ENCODE measurements at regions not wholly inside any gene's neighbourhood (a gene's known extent, or its start where the extent isn't known, plus 50 kb on each side); places are given as distances from the start of the nearest gene placed in this dataset.

DNA sequence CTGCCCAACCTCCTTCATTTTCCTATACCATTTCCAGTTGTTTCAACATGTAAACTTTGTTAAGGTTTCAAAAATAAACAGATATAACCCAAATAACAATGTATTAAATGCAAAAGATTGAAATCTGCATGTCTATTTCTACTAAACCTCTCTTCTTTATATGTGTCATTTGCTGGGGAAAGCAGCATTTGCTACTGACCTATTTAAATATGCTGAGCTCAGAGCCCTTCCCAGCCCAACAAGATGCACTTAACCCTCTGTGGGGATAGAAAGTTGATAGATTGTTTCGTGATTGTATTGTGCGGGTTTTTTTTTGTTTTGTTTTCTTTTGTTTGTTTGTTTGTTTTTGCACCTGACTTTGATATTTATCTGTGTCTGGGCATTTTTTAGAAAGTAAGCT, 139.5 kb downstream of the UCHL1 start:
- intact Hi-C loops (cut with DNase I), result no loop called here
- no peak overlapping the region for H3K4me3 ChIP-seq
- no peak for TF ChIP-seq POLR2A (IDR thresholded peaks at IDR 0.05)
- TF ChIP-seq, protein P1, sequence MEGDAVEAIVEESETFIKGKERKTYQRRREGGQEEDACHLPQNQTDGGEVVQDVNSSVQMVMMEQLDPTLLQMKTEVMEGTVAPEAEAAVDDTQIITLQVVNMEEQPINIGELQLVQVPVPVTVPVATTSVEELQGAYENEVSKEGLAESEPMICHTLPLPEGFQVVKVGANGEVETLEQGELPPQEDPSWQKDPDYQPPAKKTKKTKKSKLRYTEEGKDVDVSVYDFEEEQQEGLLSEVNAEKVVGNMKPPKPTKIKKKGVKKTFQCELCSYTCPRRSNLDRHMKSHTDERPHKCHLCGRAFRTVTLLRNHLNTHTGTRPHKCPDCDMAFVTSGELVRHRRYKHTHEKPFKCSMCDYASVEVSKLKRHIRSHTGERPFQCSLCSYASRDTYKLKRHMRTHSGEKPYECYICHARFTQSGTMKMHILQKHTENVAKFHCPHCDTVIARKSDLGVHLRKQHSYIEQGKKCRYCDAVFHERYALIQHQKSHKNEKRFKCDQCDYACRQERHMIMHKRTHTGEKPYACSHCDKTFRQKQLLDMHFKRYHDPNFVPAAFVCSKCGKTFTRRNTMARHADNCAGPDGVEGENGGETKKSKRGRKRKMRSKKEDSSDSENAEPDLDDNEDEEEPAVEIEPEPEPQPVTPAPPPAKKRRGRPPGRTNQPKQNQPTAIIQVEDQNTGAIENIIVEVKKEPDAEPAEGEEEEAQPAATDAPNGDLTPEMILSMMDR (IDR thresholded peaks at IDR 0.05), result no peak
- no peaks in the 10 kb centered on the region for H3K36me3 ChIP-seq
- no peaks in the 10 kb centered on the region for H3K27me3 ChIP-seq
- DNase-seq, result no peak
- peak in 1 of 4 donors; percentile 55 for ATAC-seq
- WGBS, 4 donors, result 63 to 85% (median 72%) methylated on average over 2 of the region's 2 CpGs
- H3K4me1 ChIP-seq, result peaks cover 0 to 58% (median 20%) of the 10 kb centered on the region in 12 donors
- no peaks in the 10 kb centered on the region for H3K9me3 ChIP-seq
- H3K27ac ChIP-seq, result no peak overlapping the region

DNA sequence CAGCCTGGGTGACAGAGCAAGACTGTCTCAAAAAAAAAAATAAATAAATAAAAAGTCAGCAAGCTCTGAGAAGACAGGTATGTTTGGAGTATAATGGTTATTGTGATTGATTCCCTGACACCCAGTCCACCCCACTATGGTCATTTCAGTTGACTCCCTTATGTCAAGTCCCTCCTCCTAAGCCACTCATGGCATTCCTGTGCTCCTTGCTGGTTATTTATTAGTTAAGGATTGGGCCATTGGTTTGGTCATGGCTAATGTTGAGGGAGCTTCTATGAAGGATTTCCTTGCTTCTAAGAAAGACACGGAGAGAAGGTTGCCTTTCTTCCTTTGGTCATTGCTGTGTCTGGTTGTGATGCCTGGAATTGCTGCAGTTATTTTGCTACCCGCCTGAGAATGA, 140.1 kb downstream of the UCHL1 start:
- Histone ChIP-seq H3K4me1 (peaks cover 0 to 58% (median 19%) of the 10 kb centered on the region in 12 donors), H3K27ac (no peak overlapping the region), H3K9me3 (no peaks in the 10 kb centered on the region), H3K4me3 (no peak overlapping the region), H3K27me3 (no peaks in the 10 kb centered on the region), H3K36me3 (no peaks in the 10 kb centered on the region)
- no peak for ATAC-seq
- 70 to 86% (median 79%) methylated on average over 2 of the region's 2 CpGs for WGBS, 4 donors
- TF ChIP-seq, protein P1 (IDR thresholded peaks at IDR 0.05), result no peak
- TF ChIP-seq POLR2A (IDR thresholded peaks at IDR 0.05), result no peak
- DNase-seq, result no peak
- intact Hi-C loops (cut with DNase I), result no loop called here

DNA sequence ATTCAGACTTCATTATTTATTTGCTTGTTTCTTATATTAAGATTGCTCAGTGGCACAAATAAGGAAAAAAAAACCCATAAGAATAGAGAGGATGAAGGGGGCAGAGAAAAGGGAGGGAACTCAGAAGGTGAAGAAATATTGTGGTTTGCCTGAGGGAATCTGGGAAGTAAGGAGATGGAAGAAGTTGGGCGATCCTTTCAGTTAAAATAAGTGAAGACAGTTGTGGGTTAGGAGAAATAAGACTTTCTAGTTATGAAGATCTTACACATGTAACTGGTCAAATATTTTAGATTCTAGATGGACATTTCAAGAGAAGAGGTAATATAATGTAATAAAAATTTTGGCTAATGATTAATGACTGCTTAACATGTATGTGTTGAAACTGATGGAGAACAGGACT, 138.7 kb upstream of the LIMCH1 start:
- peaks cover 0 to 49% (median 19%) of the 10 kb centered on the region in 12 donors for H3K4me1 ChIP-seq
- H3K36me3 ChIP-seq, result no peaks in the 10 kb centered on the region
- no peak for DNase-seq
- no peaks in the 10 kb centered on the region for H3K9me3 ChIP-seq
- no peak overlapping the region for H3K27ac ChIP-seq
- no peaks in the 10 kb centered on the region for H3K27me3 ChIP-seq
- no peak overlapping the region for H3K4me3 ChIP-seq
- 80 to 88% (median 84%) methylated on average over 1 of the region's 1 CpG for WGBS, 4 donors
- TF ChIP-seq, protein P1 (IDR thresholded peaks at IDR 0.05), result no peak
- TF ChIP-seq POLR2A (IDR thresholded peaks at IDR 0.05), result no peak
- ATAC-seq, result no peak
- intact Hi-C loops (cut with DNase I), result loop anchor here in 1 of 10 donors (1.0 kb wide), 1 partner anchor 8 kb away; no protein-coding TSS in a partner anchor

DNA sequence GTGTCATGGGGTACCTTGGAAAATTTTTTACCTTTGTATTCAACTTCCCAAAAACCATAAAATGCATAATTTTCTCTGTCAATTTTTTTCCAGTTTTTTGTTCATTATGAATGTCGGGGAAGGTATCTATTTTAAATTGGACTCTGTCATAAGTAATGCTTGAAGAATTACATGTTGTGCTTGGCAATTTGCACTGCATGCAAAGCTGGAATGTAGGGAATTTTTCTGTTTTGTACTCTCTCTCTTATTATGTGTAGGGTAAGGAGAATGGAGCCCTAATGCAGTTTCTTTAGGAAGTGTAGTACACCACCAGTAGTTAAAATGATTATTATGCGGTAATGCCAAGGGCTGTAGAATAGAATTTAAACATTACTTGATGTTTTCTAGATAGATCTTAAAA, 137.7 kb upstream of the LIMCH1 start:
- intact Hi-C loops (cut with DNase I), result no loop called here
- H3K36me3 ChIP-seq, result no peaks in the 10 kb centered on the region
- no peak overlapping the region for H3K27ac ChIP-seq
- no peak overlapping the region for H3K4me3 ChIP-seq
- 73 to 80% (median 77%) methylated on average over 2 of the region's 2 CpGs for WGBS, 4 donors
- no peaks in the 10 kb centered on the region for H3K27me3 ChIP-seq
- no peaks in the 10 kb centered on the region for H3K9me3 ChIP-seq
- H3K4me1 ChIP-seq, result peaks cover 0 to 43% (median 15%) of the 10 kb centered on the region in 12 donors
- no peak for ATAC-seq
- DNase-seq, result no peak
- TF ChIP-seq, protein P1 (IDR thresholded peaks at IDR 0.05), result no peak
- TF ChIP-seq POLR2A (IDR thresholded peaks at IDR 0.05), result no peak

Data from heart left ventricle (tissue), 16 donors.